Ecto neural progenitor cell (in vitro differentiated cells): ENCODE measurements at regions not wholly inside any gene's neighbourhood (a gene's known extent, or its start where the extent isn't known, plus 50 kb on each side); places are given as distances from the start of the nearest gene placed in this dataset.

Source experiments
- DNase-seq: peaks from one replicate; pipeline ENCODE4 v3.0.0-alpha.2; 2018; ENCODE audit warnings: low spot score

DNA sequence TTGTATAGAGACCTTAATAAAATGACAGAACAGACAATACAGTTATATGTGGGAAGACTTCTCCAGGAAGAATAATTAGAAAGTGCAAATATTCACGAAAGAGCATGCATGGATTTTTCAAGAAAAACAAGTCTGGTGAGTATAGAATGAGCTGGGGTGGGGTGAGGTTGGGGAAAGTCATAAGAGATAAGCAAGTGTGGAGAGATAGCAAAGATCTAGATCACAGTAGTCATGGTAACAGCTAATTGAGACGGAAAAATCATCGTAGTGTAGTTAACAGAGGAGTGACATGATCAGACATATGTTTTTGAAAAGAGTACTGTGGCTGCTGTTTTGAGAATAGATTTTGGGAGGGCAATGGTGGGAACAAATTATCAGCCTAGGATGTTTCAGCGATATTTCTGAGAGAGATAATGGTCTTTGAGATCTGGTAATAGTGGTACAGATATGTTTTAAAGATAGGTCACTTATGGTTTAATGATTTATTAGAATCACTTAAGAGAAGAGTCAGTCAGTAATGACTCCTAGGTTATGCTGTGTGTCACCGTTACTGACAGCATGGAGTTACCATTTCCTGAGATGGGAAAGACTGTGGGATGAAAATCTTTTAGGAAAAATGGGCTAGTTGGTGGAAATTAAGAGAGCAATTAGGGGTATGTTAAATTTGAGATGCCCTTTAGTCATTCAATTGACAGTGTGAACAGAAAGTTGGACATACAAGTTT, 248.5 kb upstream of the SLC8A1 start:
- DNase-seq, result no peak

DNA sequence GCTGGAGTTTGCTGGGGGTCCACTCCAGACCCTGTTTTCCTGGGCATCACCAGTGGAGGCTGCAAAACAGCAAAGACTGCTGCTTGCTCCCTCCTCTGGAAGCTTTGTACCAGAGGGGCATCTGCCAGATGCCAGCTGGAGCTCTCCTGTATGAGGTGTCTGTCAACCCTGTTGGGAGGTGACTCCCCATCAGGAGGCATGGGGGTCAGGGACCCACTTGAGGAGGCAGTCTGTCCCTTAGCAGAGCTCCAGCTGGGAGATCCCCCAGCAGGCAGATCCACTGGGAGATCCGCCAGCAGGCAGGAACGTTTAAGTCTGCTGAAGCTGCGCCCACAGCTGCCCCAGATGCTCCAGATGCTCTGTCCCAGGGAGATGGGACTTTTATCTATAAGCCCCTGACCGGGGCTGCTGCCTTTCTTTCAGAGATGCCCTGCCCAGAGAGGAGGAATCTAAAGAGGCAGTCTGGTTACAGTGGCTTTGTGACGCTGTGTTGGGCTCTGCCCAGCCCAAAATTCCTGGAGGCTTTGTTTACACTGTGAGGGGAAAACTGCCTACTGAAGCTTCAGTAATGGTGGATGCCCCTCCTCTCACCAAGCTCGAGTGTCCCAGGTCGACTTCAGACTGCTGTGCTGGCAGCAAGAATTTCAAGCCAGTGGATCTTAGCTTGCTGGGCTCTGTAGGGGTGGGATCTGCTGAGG, 260.5 kb upstream of the SLC8A1 start:
- DNase-seq, result peak; percentile 49

DNA sequence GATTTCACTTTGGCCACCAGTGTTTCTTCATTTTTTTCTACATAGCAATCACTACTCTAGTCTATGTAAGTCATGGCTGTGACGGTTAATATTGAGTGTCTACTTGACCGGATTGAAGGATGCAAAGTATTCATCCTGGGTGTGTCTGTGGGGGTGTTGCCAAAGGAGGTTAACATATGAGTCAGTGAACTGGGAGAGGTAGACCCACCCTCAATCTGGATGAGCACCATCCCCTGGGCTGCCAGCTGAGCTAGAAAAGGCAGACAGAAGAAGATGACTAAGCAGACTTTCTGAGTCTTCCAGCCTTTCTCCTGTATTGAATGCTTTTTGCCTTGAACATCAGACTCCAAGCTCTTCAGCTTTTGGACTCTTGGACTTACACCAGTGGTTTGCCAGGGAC, 265.0 kb upstream of the SLC8A1 start:
- DNase-seq, result no peak

DNA sequence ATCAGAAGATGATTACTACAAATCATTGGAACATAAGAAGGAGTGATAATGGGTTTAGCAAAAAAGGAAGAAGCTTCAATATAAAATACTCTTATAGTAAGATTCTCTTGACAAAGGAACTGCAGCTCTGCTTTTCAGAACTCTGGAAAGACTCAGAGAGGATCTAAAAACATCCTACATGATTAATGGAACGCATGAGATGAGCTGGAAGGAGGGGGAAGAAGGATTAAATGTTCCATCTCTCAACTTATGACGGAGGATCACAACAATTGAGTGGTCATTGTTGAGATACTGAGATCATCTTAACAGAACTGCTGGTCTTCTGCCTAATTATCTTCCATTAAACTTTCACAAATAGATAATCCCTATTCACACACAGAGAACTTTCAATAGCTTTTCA, 267.5 kb upstream of the SLC8A1 start:
- no peak for DNase-seq

DNA sequence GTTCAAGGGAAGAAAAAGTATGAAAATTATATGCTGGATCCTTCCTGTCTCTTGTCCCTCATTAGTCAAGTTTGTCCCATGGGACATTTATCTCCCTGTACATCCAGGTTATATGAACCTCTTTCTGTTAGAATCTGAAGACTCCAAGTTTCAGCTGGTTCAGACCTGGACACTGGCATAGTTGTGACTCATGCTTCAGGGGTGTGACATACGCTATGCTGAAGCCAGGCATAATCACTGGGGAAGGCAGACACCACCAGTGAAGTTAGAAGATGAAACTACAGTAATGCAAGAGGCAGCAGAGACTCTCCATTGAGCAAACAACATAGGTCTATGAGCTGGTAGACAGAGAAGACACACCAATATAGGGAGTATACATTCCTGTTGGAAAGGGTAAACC, 269.7 kb upstream of the SLC8A1 start:
- DNase-seq, result no peak

DNA sequence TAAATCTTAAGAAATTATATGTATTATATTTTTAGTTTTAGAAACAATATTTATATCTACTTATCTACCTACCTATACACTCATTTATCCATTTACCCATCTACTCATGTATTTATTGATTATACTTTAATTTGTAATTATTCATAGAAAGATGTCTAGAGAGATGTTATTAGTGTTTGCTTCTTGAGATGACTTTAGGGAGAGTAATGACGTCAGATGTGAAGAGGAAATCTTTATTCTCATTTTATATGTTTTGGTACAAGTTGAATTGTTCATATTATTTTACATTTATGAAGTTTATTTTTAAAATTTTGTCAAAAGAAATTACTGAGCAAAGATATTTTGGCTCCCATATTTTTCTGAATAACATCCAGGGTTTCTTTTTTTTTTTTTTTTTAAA, 271.3 kb upstream of the SLC8A1 start:
- no peak for DNase-seq

DNA sequence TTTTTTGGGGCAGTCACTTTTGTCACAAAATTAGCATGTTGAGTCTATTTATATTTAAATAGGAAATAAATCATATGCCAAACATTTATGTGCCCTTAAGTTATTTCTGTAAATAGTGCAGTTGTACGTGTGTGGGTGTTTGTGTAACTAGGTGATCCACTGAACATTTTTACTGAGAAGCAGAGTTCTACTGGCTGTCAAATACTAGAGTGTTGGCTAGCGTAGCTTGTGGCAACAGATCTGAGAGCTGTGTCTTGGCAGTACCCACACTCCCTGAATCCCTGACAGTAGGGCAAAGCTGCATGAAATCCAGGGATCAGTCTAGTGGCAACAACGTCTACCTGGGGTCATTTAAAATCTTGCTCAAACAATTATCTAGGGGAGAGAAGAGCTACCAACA, 273.1 kb upstream of the SLC8A1 start:
- no peak for DNase-seq

DNA sequence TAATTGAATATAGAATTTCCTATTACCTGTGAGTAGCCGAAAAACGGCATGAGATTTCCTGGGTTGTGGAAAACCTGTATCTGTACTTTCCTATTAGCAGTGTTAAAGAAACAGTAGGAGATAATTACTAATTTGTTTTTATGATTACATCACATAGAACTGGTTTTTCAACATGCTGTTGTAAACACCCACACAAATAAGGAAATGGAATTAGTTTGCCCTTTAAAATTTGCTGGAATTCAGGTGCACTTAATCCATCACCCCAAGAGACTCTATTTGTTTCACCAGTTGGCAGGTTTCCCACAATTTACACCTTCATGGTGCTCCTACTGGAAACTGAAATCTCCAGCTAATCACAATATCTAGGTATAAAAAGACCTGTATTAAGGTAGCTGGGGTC, 274.1 kb upstream of the SLC8A1 start:
- DNase-seq, result no peak

DNA sequence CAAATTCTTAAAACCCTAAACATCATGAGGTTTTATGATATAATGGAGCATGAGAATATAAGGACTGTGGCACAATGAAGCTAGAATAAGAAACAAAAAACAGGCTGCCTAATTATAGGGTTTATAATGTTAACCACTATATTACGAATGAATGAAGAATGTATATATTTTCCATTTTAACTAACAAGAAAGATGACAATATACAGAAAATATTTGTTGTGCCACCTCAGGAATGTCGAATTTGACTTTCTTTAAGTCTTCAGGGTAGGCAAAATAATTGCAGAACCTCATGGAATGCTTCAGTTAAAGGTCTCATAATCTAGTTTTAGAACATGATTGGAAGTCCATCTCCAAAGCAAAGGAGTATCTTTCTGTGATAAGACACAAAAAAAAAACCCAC, 282.9 kb upstream of the SLC8A1 start:
- DNase-seq, result no peak

DNA sequence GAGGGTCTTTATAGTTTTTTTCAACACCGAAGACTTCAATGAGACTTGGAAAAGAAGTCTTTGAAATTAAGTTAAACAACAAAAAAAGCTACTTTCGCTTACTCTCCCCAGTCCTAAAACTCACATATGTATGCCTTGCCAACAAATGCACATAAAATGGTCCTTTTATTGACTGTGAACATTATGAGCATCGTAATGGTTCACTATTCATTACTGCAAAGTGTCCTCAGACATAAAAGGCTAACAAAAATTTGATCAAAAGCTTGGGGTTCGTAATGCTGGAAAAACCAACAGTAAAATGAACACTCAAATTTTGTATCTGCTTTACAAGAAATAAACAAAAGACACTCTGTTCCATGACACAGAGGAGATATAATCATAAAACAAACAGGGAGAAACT, 285.3 kb upstream of the SLC8A1 start:
- no peak for DNase-seq

DNA sequence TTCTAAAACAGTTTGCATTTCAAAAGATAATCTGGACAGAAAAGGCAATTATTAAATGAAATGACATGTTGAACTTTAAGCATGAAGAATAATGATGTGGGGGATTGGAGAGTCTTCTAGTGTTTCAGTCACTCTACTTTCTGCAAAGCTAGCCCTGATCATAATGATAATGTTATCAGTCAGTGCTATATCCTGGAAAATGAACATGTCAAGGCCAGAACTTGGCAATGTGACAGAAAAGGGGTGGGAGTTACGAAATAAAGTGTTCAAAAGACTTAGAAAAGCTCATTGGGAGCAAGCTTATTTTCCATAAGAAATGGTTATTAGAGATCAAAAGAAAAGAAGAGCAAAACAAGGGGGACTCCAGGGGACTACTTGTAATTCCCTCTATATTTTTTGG, 288.5 kb upstream of the SLC8A1 start:
- no peak for DNase-seq

DNA sequence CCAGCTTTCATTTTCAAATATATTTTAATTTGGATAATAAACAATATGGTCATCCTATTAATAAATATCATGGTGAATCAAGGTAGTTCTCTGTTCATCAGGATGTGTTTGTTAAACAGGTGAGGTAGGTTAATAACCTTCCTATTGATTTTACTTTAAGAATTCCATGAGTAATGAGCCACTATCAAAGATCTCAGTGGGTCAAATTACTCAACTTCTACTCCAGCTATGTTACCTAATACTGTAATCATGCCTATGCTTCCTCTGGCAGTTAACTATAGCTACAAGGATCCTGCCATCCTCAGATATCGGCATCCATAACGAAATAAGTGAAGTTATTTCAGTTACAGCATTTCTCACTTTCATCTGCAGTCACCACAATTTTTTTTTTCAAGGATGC, 289.6 kb upstream of the SLC8A1 start:
- no peak for DNase-seq

DNA sequence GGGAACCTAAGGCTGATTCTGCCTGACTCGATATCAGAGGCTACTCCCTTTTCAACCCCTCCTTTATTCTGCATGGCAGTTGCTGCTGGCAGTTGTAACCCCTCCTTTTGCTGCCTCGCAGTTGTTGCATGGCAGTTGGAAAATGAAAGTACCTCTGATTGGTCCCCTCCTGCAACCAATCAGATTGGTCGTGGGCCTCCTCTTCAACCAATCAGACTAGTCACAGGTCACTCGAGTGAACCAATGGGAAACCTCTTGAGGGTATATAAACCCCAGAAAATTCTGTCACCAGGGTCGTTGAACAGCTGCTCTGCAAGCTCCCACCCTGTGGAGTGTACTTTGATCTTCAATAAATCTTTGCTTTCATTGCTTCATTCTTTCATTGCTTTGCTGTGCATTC, 294.3 kb upstream of the SLC8A1 start:
- DNase-seq, result no peak

DNA sequence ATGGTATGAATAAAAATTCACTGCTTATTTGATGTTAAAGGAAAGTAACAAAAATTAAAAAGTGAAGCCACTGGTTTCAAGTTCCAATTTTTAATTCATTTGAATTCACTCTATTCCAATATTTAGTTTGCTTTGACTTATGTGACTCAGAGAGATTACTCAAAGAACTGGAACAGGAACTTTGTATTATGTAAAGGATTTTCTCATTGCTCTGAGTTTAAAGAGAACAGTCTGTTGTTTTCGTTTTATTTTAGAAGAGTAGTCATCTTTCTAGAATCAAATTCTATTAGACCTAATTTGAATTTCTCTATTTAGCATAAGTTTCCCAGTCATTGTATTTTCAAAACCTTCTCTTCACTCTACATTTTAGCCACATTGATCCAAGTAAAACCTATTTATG, 300.1 kb upstream of the SLC8A1 start:
- no peak for DNase-seq

DNA sequence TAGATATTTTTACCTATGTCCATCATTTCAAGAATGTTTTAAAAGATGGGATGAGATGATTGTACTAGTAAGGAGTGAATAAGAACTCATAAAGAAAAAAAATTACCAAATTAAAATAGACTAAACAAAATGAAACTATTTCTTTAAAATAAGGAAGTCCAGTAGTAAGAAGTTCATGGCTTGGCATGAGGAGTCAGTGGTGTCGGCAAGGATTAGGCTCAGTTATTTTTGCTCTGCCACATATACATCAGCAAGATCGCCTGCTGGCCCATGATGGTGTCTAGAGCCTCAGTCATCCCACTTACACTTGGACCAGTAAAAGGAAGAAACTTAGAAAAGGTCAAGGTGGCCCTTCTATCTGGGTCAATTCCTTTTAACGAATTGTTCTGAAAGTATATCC, 300.9 kb upstream of the SLC8A1 start:
- DNase-seq, result no peak

DNA sequence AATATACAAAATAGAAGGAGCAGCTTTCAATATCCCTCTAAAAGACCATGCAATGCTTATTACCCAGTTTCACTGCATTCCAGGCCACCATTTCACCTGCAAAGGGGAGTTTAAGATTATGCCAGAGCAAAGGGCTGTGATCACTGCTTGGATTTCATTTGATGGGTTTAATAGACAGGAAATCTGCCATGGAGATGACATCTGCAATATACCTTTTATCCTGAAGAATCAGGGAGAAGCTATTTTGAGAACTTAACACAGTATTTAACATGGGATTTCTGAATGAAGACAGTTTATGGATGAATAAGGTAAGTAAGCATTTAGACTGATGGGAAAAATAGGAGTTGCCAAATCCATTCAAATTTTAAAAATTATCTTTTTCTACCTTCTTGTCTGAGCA, 303.0 kb upstream of the SLC8A1 start:
- no peak for DNase-seq

DNA sequence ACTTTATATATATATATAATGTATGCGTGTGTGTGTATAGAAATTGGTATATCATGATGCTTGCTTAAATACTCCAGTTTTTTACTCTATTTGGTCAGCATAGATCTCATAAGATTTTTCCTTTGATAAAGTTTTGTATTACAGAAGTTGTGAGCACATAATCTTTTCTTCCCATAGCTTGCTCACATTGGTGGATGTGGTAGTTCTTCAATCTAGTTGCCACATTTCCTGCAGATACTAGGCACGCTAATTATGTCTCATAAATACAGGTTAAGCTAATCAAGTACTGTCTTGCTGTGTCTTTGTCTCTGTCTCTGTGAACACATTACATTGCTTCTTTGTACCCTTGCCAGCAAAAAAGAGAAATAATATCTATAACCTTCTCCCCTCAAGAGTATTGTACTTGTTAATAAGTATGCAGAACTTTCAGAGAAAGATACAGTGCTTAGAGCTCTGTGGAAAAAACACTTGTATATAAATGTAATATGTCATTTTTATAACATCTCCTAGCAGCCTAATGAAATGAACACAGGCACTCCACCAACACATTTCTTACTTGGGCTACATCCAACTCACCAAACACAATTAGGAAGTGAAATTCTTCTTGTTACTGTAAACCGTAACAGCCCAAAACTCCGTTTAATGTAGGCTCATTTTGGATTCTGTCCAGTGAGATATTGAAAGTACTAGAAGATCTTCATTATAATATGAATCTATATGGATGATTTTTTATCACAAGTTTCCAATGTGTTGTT, 306.7 kb upstream of the SLC8A1 start:
- no peak for DNase-seq

DNA sequence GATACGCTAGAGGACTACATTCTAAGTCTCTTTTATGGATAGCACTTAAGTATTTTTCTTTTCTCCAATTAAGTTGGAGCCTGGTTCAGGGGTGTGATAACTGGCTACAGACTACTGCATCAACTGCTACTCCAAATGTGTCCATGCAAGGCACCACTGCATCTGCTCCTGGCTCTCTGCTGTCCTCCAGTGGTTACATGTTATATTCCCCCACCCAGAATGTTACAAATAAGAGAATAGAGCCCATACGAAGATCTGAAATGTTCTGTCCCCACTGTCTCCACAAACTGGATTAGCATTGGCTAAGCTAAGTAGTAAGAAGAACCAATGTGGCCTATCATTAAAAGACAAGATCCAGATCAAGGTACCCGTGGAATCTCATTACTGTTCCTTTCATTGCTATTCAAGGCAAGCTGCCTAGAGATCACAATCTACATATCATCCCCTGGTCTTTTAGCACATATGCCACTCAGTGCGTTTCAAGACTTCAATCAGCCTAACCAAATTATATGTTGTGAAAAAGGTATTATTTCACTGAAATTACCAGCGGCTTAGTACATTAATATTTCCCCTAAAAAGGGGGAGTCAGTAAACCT, 308.3 kb upstream of the SLC8A1 start:
- DNase-seq, result peak; percentile 49

DNA sequence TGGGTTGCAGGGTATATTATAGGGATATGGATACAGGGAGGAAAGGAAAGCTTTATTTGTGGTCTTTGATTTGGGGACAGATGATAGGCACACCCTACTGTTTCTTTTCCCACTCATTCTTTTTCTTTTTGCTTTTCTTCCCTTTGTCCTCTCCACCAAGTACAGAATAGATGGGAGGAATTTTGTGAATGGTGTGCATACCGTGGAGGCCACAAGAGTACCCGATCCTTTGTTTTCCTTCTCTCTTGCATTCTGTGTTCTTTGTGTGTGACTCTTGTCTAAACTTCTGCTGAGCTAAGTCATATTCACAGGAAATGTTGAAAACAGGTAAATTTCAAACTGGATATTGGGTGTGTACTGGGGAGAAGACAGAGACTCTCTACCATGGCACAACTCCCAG, 321.4 kb upstream of the SLC8A1 start:
- DNase-seq, result no peak

DNA sequence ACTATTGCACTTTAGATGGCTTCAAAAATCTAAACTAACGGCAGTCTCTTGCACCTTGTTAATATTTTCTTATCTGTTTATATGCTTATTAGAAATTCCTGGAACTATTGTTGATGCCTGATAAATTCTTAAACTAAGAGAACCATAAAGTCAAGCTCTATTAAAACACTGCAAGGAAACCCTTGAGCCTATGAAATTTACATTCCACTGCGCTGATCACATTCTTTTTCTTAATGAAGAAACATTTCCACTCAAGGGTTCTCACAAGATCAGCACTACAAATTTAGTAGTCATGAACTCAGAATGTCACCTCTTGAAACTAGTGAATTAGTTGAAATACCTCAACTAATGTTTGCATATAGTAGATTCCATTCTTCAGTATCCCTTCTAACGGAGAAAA, 331.8 kb upstream of the SLC8A1 start:
- no peak for DNase-seq

DNA sequence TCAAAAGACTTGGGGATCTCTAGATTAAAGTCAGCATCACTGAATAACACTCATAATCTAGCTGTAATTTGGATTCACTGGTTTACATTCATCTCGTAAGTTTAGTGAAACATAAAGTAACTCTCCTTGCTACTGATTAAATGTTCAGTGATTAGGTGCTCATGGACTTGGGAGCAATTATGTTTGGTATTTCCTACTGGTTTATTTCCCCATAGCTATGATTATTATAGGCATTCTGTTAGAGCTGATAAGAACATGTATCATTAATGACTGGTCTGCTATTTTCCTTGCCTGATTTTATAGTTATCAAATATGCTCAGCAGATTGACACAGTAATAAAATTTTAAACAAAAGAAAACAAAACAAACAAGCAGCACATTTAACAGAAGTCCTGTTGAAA, 334.7 kb upstream of the SLC8A1 start:
- DNase-seq, result no peak

DNA sequence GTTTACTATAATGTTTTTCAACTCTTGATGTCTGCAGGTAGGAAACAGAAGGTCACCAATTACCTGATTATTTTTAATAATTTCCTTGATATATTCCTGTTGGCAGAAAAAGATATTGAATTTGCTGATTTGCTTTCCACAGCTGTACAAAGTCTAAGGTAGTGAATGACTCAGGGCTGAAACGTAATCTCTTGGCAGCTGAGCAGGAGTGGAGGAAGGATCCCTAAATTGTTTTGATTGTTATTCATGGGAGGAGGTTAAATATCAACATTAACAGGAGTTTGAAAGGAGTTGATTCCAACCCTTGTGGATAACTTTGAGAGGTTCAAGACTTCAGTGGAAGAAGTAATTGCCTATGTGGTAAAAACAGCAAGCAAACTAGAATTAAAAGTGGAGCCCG, 345.2 kb upstream of the SLC8A1 start:
- no peak for DNase-seq

DNA sequence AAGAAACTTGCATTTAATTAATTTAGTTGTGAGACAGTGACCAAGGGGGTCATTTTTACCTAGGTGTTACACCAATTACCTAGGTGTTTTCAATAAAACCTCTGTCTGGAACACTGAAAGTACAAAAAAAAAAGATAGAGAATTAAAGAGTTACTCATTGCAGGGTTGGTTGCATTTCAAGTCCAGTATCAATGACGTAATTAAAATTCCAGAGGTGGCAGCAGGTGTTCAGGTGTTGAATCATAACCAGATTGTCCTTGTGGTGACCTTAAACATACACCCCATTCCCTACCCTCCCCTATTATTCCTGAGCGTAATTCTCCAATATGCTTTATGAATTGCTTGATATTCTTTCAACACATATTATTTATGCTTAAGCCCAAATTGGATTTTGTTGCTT, 352.0 kb upstream of the SLC8A1 start:
- DNase-seq, result no peak
